NCI-H526 treated with DMSO at 0.1 percent for 48 hours (cell line): ENCODE measurements at regions not wholly inside any gene's neighbourhood (a gene's known extent, or its start where the extent isn't known, plus 50 kb on each side); places are given as distances from the start of the nearest gene placed in this dataset.

Experiments used
- DNase-seq: peaks from one replicate; lab custom pipeline; 2025; lab: John Stamatoyannopoulos, UW

GRCh38 chr9:73761905-73762304 is 610.2 kb downstream of the ANXA1 start:
- no peak for DNase-seq

GRCh38 chr9:73773896-73774295 is 622.2 kb downstream of the ANXA1 start:
- DNase-seq, result no peak

GRCh38 chr9:73775757-73776156 is 624.1 kb downstream of the ANXA1 start:
- no peak for DNase-seq

- no peak for DNase-seq
These were observed 629.3 kb downstream of the ANXA1 start for GRCh38 chr9:73780916-73781315.

- DNase-seq, result no peak
These were observed 630.5 kb downstream of the ANXA1 start for GRCh38 chr9:73782166-73782565.

GRCh38 chr9:73799446-73799845 is 647.8 kb downstream of the ANXA1 start:
- no peak for DNase-seq

- DNase-seq, result no peak
These were observed 653.4 kb downstream of the ANXA1 start for GRCh38 chr9:73805111-73805510.

GRCh38 chr9:73805853-73806458 is 654.3 kb downstream of the ANXA1 start:
- DNase-seq, result no peak

- DNase-seq, result no peak
These were observed 655.2 kb downstream of the ANXA1 start for GRCh38 chr9:73806876-73807275.

- no peak for DNase-seq
These were observed 656.3 kb downstream of the ANXA1 start for GRCh38 chr9:73807952-73808351.

GRCh38 chr9:73810585-73811215 is 659.0 kb downstream of the ANXA1 start:
- DNase-seq, result no peak

GRCh38 chr9:73813546-73813945 is 661.9 kb downstream of the ANXA1 start:
- DNase-seq, result no peak

GRCh38 chr9:73816905-73817304 is 665.2 kb downstream of the ANXA1 start:
- no peak for DNase-seq

GRCh38 chr9:73824671-73825070 is 672.5 kb upstream of the RORB start:
- DNase-seq, result no peak

- no peak for DNase-seq
These were observed 658.3 kb upstream of the RORB start for GRCh38 chr9:73838871-73839270.

GRCh38 chr9:73839471-73839870 is 657.7 kb upstream of the RORB start:
- DNase-seq, result no peak

GRCh38 chr9:73841018-73841417 is 656.1 kb upstream of the RORB start:
- no peak for DNase-seq

GRCh38 chr9:73844135-73844534 is 653.0 kb upstream of the RORB start:
- no peak for DNase-seq

- DNase-seq, result no peak
These were observed 651.6 kb upstream of the RORB start for GRCh38 chr9:73845539-73845938.

- DNase-seq, result no peak
These were observed 651.0 kb upstream of the RORB start for GRCh38 chr9:73845954-73846690.

GRCh38 chr9:73847536-73847935 is 649.6 kb upstream of the RORB start:
- DNase-seq, result no peak

- DNase-seq, result no peak
These were observed 643.6 kb upstream of the RORB start for GRCh38 chr9:73853549-73853948.

- DNase-seq, result no peak
These were observed 641.9 kb upstream of the RORB start for GRCh38 chr9:73855206-73855605.
